Jurkat, Clone E6-1 (cell line): ENCODE measurements at regions not wholly inside any gene's neighbourhood (a gene's known extent, or its start where the extent isn't known, plus 50 kb on each side); places are given as distances from the start of the nearest gene placed in this dataset.
"Not testable (repeated sequence)": the region's sequence is repeated elsewhere in the genome, so short reads cannot be mapped to it uniquely, and the experiment has no call there.

ENCODE experiments used
- DNase-seq: peaks from one replicate; pipeline ENCODE4 v3.0.0-alpha.2; 2011; ENCODE audit warnings: low read depth, low spot score
- H3K4me3 ChIP-seq: 2 replicates; pipeline ENCODE4 v1.5.1; 2011; ENCODE audit warnings: mild to moderate bottlenecking, low read length, control low read depth, moderate library complexity

DNA sequence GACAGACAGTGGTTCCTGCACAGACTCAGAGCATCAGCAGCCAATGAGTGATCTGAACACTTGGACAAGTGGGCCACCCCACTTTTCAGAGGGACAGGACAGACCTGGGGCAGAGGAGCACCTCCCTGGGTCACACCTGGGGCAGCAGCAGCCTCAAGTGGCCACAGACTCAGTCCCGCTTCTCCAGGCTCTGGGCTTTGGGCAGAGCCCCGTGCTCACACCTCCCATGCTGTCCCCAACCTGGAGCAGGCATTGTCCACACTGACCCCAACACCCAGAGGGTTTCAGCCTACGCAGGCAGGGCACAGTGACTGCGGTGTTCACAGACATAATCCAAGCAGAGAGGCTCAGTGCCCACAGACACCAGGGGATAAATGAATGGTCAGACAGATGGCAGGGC, 135.5 kb upstream of the SFSWAP start:
- DNase-seq = no peak
- no peak overlapping the region for H3K4me3 ChIP-seq

- not testable (repeated sequence) for DNase-seq, H3K4me3 ChIP-seq
Observed at GRCh38 chr12:131576734-131577133, 134.2 kb upstream of the SFSWAP start.

DNA sequence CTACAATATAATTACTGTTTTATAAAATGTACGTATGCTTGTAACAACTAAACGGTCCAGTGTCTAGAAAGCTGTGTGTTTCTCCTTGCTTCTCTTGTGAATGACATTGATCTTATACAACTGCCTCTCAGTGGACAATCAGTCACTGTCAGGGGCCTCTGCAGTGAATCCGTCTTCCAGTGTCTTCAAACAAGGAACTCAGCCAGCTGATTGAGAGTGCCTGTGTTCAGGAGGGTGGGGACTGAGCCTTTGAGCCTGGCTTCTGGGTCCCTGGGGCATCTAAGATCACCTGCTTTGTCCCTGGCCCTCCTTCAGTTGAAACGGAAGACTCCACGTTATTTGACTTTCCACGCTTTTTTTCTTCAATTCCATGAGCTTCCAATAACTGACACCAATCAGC, 133.1 kb upstream of the SFSWAP start:
- no peak for DNase-seq
- no peak overlapping the region for H3K4me3 ChIP-seq

DNA sequence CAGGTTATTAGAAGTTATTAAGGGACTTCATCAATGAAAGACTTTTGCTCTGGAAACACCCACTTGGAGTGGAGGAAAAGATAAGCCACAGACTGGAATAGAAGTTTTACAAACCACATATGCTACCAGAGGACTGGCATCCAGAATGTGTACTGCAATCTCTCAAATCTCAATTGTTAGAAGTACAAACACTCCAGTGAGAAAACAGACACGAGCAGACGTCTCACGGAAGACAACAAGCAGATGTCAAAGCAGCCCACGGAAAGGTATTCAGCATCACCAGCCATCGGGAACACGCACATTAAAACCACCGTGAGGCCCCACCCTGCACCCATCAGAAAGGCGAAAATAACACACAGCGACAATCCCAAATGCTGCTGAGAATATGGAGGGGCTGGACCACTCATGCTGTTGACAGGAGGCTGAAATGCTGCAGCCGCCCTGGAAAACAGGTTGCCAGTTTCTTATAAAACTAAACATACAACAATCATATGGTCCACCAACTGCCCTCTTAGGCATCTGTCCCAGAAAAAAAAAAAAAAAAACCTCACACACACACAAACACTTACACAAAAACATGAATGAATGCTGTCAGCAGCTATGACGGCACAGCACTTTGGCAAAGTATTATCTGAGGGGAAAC, 131.9 kb upstream of the SFSWAP start:
- no peak overlapping the region for H3K4me3 ChIP-seq
- no peak for DNase-seq

- no peak for DNase-seq
- no peak overlapping the region for H3K4me3 ChIP-seq
Observed at GRCh38 chr12:131583090-131583712, 127.7 kb upstream of the SFSWAP start.

DNA sequence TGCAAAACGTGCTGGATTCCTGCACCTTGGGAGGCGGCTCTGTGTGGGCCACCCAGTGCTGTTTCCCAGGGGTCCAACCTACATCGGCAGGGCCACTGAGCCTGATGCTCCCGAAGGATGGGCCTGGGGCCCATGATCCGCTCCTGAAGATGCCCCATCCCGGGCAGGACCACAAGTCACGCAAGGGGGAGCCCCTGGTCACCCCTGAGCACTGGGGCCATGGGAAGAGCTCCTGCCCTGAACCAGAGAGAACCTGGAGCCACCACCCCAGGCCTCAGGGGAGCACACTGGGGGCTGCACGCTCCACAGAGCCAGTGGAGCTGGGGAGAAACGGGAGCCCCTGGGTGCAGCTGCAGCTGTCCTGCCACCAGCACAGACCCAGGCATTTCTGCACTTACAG, 124.6 kb upstream of the SFSWAP start:
- H3K4me3 ChIP-seq = no peak overlapping the region
- DNase-seq = no peak

- H3K4me3 ChIP-seq = no peak overlapping the region
- DNase-seq = no peak
Observed at GRCh38 chr12:131586761-131587160, 124.1 kb upstream of the SFSWAP start.

DNA sequence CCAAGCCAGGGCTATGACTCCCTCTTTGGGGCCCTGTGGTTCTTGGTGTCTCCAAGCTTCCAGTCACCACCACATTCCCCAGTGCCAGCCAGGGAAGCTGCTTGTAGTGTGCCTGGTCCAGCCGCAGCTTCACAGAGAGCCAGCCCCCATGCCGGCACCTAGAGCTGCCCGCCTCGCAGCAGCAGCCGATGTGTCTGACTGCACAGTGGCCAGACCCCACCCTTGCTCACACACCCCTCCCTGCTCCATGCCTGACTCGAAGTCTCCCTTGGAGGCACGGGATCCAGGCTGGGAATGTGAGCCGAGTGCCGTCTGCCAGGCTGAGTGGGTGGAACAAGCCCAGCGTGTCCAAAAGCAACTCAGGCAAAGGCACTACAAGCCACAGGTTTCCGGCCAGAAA, 123.3 kb upstream of the SFSWAP start:
- H3K4me3 ChIP-seq = no peak overlapping the region
- DNase-seq = no peak

- no peak overlapping the region for H3K4me3 ChIP-seq
- DNase-seq = no peak
Observed at GRCh38 chr12:131589221-131589897, 121.5 kb upstream of the SFSWAP start.

DNA sequence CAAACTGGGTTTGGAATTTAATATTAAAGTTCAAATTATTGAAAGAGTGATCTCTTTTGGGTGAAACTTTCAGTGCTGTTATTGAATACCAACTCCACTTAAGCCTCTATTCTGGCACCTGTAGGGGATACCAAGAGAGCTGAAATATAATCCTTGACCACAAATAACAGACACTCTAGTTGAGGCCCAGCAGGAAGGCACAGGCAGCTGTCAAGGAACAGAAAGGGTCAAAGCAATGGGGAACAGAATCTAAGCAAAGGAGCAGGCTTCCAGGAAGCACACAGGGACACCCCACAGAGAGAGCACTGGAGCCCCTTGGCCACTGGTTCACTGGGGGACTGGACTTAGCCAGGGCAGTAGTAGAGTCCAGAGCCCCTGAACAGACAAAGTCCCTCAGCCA, 120.9 kb upstream of the SFSWAP start:
- H3K4me3 ChIP-seq = no peak overlapping the region
- no peak for DNase-seq

DNA sequence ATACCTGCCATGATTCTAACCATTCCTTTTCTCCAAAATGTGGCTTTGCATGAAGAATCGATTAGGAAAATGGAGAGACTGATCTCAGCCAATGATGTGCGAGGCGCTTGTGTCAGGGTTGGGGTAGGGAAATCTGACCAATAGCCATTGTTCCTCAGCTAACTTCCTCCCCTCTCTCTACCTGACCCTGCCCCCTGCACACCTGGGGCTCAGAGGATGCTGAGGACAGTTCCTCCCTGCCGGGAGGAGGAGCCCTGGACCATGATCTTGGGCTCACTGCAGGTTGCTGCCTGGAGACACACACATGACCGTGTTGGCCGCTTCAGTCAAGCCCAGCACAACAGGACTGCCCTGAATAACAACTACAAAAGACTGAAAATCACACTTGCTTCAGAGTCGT, 119.8 kb upstream of the SFSWAP start:
- DNase-seq = no peak
- H3K4me3 ChIP-seq = no peak overlapping the region

- H3K4me3 ChIP-seq = no peak overlapping the region
Observed at GRCh38 chr12:131591714-131592709, 118.9 kb upstream of the SFSWAP start.

DNA sequence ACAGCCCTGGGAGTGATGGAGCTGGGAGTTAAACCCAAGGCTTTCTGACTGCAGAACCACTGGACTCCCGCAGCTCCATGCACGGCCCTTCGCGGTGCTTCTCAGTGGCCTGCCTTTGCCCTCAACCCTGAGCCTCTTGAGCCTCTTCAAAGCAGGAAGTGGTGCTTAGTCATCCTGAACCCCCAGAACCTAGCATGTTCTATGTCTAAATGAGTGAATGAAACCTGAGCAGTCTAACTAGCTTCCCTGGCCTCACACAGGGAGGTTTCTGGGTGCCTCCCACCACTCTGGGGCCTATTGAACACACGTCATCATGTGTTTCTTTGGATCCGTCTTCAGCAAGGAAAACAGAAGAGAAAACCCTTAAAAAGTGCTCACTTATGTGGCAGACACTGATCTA, 117.9 kb upstream of the SFSWAP start:
- DNase-seq = no peak
- H3K4me3 ChIP-seq = no peak overlapping the region

More at GRCh38 chr12:131591714-131592709, 118.9 kb upstream of the SFSWAP start:
- DNase-seq = no peak

DNA sequence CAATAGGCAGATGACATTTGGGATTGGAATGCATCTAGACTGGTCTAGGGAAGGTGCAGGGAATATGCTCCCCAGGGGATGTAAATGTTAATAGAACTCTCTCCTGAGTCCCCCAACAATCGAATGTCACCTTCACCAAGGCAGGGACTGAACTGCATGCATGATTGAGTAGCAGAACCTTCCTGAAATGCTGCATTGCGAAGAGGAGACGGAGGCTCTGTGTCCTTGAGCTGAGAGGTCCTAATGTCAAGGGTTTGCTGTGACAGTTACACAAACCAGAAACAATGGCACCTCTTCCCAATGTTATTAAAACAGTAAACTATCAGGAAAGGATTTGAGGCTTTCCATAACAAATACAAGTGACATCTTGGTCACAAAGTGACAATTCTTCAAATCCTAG, 117.5 kb upstream of the SFSWAP start:
- no peak overlapping the region for H3K4me3 ChIP-seq
- no peak for DNase-seq

DNA sequence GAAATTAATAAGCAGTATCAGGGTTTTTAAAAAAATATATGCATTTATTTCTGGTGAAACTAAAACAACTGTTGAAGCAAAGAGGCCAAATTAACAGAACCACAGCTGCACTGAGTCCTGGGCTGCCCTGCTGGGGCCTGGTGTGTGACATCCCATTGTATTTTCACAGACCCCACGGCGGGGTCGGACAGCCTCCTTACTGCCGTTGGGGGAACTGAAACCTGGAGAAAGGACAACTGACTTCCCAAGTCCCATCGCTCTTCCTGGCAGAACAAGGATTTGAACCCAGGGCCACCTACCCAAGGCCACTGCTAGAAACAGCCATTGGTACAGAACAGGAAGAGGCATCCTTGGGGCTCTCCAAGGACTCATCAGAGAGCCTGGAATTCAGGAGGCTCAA, 114.8 kb upstream of the SFSWAP start:
- no peak for DNase-seq

GRCh38 chr12:131597333-131597732, 113.6 kb upstream of the SFSWAP start:
- no peak for DNase-seq
- H3K4me3 ChIP-seq = no peak overlapping the region

More for the DNA sequence above, 114.8 kb upstream of the SFSWAP start:
- H3K4me3 ChIP-seq = no peak overlapping the region

DNA sequence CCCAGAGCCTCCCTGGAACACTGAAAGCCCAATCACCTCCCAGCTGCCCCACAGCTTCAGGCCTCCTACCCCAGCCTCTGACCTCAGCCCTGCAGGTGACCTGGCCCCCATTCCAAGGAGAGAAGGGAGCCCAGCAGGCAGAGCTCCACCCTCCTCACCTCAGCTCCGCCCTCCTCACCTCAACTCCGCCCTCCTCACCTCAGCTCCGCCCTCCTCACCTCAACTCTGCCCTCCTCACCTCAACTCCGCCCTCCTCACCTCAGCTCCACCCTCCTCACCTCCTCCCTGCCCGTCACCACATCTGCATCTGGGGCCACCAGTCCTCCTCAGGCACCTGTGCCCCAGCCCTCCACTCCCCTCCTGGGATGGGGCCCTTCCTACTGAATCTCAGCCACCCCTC, 112.2 kb upstream of the SFSWAP start:
- no peak for DNase-seq
- H3K4me3 ChIP-seq = no peak overlapping the region

DNA sequence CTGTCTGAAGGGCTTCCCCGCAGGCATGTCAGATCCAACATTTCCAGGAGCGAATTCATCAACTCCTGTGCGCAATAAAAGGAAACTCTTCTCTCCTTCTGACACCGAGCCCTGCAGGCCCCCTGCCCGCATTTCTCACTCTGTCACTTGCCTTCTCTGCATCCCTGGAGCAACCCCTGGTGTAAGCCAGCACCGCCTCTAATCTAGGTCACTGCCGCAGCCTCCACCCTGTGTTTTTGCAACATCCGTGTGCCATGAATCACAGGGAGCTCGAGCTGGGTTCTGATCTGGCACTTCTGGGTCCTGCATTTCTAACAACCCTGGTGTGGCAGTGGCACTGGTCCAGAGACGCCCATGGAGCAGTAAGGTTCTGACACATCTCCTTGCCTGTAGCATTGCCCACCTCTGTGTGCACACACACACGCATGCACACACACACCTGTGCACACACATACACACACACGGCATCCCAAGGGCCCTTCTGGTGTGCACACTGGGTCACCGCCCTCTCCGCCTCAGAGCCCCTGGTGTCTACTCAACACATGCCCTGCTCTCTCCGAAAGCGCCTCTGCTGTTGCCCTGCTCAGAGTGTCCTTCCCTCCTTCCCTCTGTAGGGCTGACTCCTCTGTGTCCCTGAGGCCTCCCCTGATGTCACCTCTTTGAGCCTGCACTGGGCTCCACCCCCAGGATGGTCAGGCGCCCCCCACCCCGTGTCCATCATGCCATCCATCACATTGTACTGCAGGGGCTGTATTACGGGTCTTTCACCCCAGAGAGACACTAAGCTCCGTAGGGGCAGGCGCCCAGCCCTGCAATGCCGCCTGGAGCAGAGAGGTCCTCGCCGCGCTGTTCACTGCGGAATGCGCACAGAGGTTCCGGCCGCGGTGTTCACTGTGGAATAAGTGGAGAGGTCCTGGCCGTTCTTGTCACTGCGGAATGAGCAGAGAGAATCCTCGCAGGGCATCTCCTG, 111.4 kb upstream of the SFSWAP start:
- no peak overlapping the region for H3K4me3 ChIP-seq
- DNase-seq = no peak
